Tibial nerve (tissue), 4 donors: ENCODE measurements at regions not wholly inside any gene's neighbourhood (a gene's known extent, or its start where the extent isn't known, plus 50 kb on each side); places are given as distances from the start of the nearest gene placed in this dataset.

Experiments
- CTCF ChIP-seq, 5 experiments: fragments of 200-600 bp in 3 of 5; fragments of 450-650 bp in 2 of 5; sonication (generic) in 3 of 5; IDR thresholded peaks; one replicate each; pipeline ENCODE4 v1.5.1; 2016 to 2019; ENCODE audit warnings: antibody characterized with exemption in 5 of 5, mild to moderate bottlenecking in 3 of 5, moderate library complexity in 2 of 5
- EP300 ChIP-seq, 2 donors: sonication (generic); formaldehyde crosslinking; IDR thresholded peaks; one replicate each; pipeline ENCODE4 v1.6.1; 2017; ENCODE audit warnings: antibody characterized with exemption in 2 of 2, mild to moderate bottlenecking in 1 of 2

GRCh38 chr4:111755571-111755970 lies 389.7 kb upstream of the FAM241A start:
- TF ChIP-seq CTCF (IDR thresholded peaks at IDR 0.05) = no peak
- no peak for TF ChIP-seq EP300 (IDR thresholded peaks at IDR 0.05)
